ENCODE measurements at regions not wholly inside any gene's neighbourhood (a gene's known extent, or its start where the extent isn't known, plus 50 kb on each side); places are given as distances from the start of the nearest gene placed in this dataset.

- no peak for FAIRE-seq
- CTCF ChIA-PET = interaction anchor here (0.7 kb wide), 1 partner anchor 12 kb away, joined by 3 read pairs; no protein-coding TSS in a partner anchor
- Histone ChIP-seq H3K4me1 (no peaks in the 10 kb centered on the region), H3K27ac (no peak overlapping the region), H3K9me3 (no peaks in the 10 kb centered on the region), H3K4me2 (no peak overlapping the region), H3K4me3 (no peak overlapping the region)
- DNase-seq (ENCODE audit: low read depth in 1 of 2, low spot score in 1 of 2) = no peak
- ATAC-seq = no peak
- POLR2A ChIA-PET = no interaction called here
- TF ChIP-seq MAX (IDR thresholded peaks at IDR 0.05) (no peak), FOXS1 (CRISPR knock-in tag; IDR thresholded peaks at IDR 0.05) (no peak), ZFP36 (IDR thresholded peaks at IDR 0.05; ENCODE audit: borderline replicate concordance, partially characterized antibody) (no peak), POLR2AphosphoS2 (conservative IDR thresholded peaks at IDR 0.05; ENCODE audit: low read length) (no peak), MAFK (IDR thresholded peaks at IDR 0.05; ENCODE audit: partially characterized antibody) (no peak), NPAS2 (CRISPR knock-in tag; IDR thresholded peaks at IDR 0.05; ENCODE audit: borderline replicate concordance) (no peak), JUN (IDR thresholded peaks at IDR 0.05) (no peak), MAZ (IDR thresholded peaks at IDR 0.05; ENCODE audit: borderline replicate concordance, low read depth, low read length) (no peak), KDM5A (IDR thresholded peaks at IDR 0.05) (no peak), HDAC2 (IDR thresholded peaks at IDR 0.05) (no peak), HOXA7 (CRISPR knock-in tag; IDR thresholded peaks at IDR 0.05) (no peak), EHMT2 (IDR thresholded peaks at IDR 0.05; ENCODE audit: low read depth) (no peak), RCOR1 (IDR thresholded peaks at IDR 0.05; ENCODE audit: low read depth, low read length) (no peak)
- WGBS (ENCODE audit: missing lambda C conversion rate) = 32% methylated on average over 11 of the region's 11 CpGs
Measured at GRCh38 chr19:29405728-29405995, 120.1 kb upstream of the VSTM2B start.

- TF ChIP-seq EHF (CRISPR knock-in tag; IDR thresholded peaks at IDR 0.05) (no peak), TFCP2L1 (CRISPR knock-in tag; IDR thresholded peaks at IDR 0.05) (no peak), CEBPB (IDR thresholded peaks at IDR 0.05) (no peak), HOXB5 (CRISPR knock-in tag; IDR thresholded peaks at IDR 0.05) (no peak), FOSB (CRISPR knock-in tag; IDR thresholded peaks at IDR 0.05) (no peak), RARB (CRISPR knock-in tag; IDR thresholded peaks at IDR 0.05) (no peak), ZSCAN20 (CRISPR knock-in tag; IDR thresholded peaks at IDR 0.05) (no peak), ZFP36 (IDR thresholded peaks at IDR 0.05; ENCODE audit: borderline replicate concordance, partially characterized antibody) (no peak), PHF8 (IDR thresholded peaks at IDR 0.05; ENCODE audit: borderline replicate concordance, low read depth) (no peak), NPAS2 (CRISPR knock-in tag; IDR thresholded peaks at IDR 0.05; ENCODE audit: borderline replicate concordance) (no peak), RFX5 (IDR thresholded peaks at IDR 0.05) (no peak), MAZ (IDR thresholded peaks at IDR 0.05; ENCODE audit: borderline replicate concordance, low read depth, low read length) (no peak), CHD2 (IDR thresholded peaks at IDR 0.05; ENCODE audit: low read length, partially characterized antibody) (no peak), ZNF302 (CRISPR knock-in tag; IDR thresholded peaks at IDR 0.05) (no peak), MAX (IDR thresholded peaks at IDR 0.05) (no peak), HOXB13 (CRISPR knock-in tag; IDR thresholded peaks at IDR 0.05; ENCODE audit: low read depth) (no peak)
- TF ChIP-seq, protein P1, sequence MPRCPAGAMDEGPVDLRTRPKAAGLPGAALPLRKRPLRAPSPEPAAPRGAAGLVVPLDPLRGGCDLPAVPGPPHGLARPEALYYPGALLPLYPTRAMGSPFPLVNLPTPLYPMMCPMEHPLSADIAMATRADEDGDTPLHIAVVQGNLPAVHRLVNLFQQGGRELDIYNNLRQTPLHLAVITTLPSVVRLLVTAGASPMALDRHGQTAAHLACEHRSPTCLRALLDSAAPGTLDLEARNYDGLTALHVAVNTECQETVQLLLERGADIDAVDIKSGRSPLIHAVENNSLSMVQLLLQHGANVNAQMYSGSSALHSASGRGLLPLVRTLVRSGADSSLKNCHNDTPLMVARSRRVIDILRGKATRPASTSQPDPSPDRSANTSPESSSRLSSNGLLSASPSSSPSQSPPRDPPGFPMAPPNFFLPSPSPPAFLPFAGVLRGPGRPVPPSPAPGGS (IDR thresholded peaks at IDR 0.05) = no peak
- TF ChIP-seq, protein P2, sequence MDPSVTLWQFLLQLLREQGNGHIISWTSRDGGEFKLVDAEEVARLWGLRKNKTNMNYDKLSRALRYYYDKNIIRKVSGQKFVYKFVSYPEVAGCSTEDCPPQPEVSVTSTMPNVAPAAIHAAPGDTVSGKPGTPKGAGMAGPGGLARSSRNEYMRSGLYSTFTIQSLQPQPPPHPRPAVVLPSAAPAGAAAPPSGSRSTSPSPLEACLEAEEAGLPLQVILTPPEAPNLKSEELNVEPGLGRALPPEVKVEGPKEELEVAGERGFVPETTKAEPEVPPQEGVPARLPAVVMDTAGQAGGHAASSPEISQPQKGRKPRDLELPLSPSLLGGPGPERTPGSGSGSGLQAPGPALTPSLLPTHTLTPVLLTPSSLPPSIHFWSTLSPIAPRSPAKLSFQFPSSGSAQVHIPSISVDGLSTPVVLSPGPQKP (IDR thresholded peaks at IDR 0.05; ENCODE audit: low read depth, low read length) = no peak
- DNase-seq (ENCODE audit: low read depth in 1 of 2, low spot score in 1 of 2) = no peak
- H3K4me2 ChIP-seq = no peak overlapping the region
- no peak for ATAC-seq
- H3K4me3 ChIP-seq = no peak overlapping the region
- no peak overlapping the region for H3K27ac ChIP-seq
- no peak for FAIRE-seq
- no peaks in the 10 kb centered on the region for H3K9me3 ChIP-seq
- POLR2A ChIA-PET = no interaction called here
- WGBS (ENCODE audit: missing lambda C conversion rate) = 25% methylated on average over 14 of the region's 14 CpGs
- H3K4me1 ChIP-seq = no peaks in the 10 kb centered on the region
- CTCF ChIA-PET = interaction anchor here (0.7 kb wide), 1 partner anchor 9 kb away, joined by 3 read pairs; no protein-coding TSS in a partner anchor
Measured at GRCh38 chr19:29409076-29409862, 116.5 kb upstream of the VSTM2B start.

All from A549 (cell line).